Suprapubic skin (tissue), 4 donors: ENCODE measurements at regions not wholly inside any gene's neighbourhood (a gene's known extent, or its start where the extent isn't known, plus 50 kb on each side); places are given as distances from the start of the nearest gene placed in this dataset.
"Not testable (repeated sequence)": the region's sequence is repeated elsewhere in the genome, so short reads cannot be mapped to it uniquely, and the experiment has no call there.

ENCODE experiments used
- DNase-seq, 2 donors: peaks; one replicate each; pipeline ENCODE4 v3.0.0-alpha.2; 2019; ENCODE audit warnings: low spot score in 2 of 2
- H3K27ac ChIP-seq: fragments of 200-600 bp; sonication (generic); one replicate; pipeline ENCODE4 v1.5.1; 2019
- H3K27me3 ChIP-seq: fragments of 200-600 bp; sonication (generic); one replicate; pipeline ENCODE4 v1.5.1; 2019
- H3K36me3 ChIP-seq: fragments of 200-600 bp; sonication (generic); one replicate; pipeline ENCODE4 v1.5.1; 2019
- H3K4me1 ChIP-seq: fragments of 200-600 bp; sonication (generic); one replicate; pipeline ENCODE4 v1.5.1; 2019
- H3K4me3 ChIP-seq: fragments of 200-600 bp; sonication (generic); one replicate; pipeline ENCODE4 v1.5.1; 2019; ENCODE audit warnings: mild to moderate bottlenecking
- H3K9me3 ChIP-seq: fragments of 200-600 bp; sonication (generic); one replicate; pipeline ENCODE4 v1.5.1; 2019
- EP300 ChIP-seq: sonication (generic); formaldehyde crosslinking; IDR thresholded peaks from one replicate; pipeline ENCODE4 v1.6.1; 2017; ENCODE audit warnings: antibody characterized with exemption
- POLR2A ChIP-seq, 2 donors: fragments of 450-650 bp; IDR thresholded peaks; one replicate each; pipeline ENCODE4 v1.6.1; 2017; ENCODE audit warnings: antibody characterized with exemption in 2 of 2, mild to moderate bottlenecking in 2 of 2, moderate library complexity in 2 of 2
- POLR2AphosphoS5 ChIP-seq, 3 donors: sonication (generic); formaldehyde crosslinking; IDR thresholded peaks; one replicate each; pipeline ENCODE4 v1.6.1; 2017; ENCODE audit warnings: antibody characterized with exemption in 3 of 3
- WGBS: methylation state at CpG from one replicate; pipeline ENCODE4 v1.1.5; 2018; 5-methylcytosine and 5-hydroxymethylcytosine counted together
- TF ChIP-seq, protein P1 (sequence below), 2 donors: fragments of 200-600 bp in 1 of 2; fragments of 450-650 bp in 1 of 2; sonication (generic) in 1 of 2; IDR thresholded peaks; one replicate each; pipeline ENCODE4 v1.5.1; 2016 to 2019; ENCODE audit warnings: antibody characterized with exemption in 2 of 2, mild to moderate bottlenecking in 1 of 2, moderate library complexity in 1 of 2

DNA sequence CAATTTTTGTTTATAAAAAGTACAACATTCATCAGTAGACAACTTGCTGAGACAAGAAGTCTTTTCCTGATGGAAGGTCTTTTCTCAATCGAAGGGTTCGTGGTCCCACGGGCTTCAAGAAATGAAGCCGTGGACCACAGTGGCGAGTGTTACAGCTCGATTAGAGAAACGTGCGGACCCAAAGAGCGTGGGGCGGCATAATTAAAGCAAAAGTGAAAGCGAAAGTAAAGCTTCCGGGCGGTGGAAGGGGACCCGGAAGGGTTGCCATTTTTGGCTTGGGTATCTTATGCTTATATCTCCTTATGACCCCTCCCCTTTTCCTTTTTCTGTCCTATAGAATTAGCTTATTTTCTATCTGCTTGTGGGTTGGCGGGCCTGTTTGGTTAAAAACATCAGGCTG, 2309.4 kb upstream of the ACO1 start:
- no peak overlapping the region for H3K4me3 ChIP-seq
- 86% methylated on average over 15 of the region's 15 CpGs for WGBS
- no peak for DNase-seq
- TF ChIP-seq EP300 = no peak
- TF ChIP-seq, protein P1, sequence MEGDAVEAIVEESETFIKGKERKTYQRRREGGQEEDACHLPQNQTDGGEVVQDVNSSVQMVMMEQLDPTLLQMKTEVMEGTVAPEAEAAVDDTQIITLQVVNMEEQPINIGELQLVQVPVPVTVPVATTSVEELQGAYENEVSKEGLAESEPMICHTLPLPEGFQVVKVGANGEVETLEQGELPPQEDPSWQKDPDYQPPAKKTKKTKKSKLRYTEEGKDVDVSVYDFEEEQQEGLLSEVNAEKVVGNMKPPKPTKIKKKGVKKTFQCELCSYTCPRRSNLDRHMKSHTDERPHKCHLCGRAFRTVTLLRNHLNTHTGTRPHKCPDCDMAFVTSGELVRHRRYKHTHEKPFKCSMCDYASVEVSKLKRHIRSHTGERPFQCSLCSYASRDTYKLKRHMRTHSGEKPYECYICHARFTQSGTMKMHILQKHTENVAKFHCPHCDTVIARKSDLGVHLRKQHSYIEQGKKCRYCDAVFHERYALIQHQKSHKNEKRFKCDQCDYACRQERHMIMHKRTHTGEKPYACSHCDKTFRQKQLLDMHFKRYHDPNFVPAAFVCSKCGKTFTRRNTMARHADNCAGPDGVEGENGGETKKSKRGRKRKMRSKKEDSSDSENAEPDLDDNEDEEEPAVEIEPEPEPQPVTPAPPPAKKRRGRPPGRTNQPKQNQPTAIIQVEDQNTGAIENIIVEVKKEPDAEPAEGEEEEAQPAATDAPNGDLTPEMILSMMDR (IDR thresholded peaks at IDR 0.05) = no peak
- TF ChIP-seq POLR2AphosphoS5 (IDR thresholded peaks at IDR 0.05) = no peak
- no peak for TF ChIP-seq POLR2A (IDR thresholded peaks at IDR 0.05)
- no peaks in the 10 kb centered on the region for H3K9me3 ChIP-seq
- no peaks in the 10 kb centered on the region for H3K36me3 ChIP-seq
- no peak overlapping the region for H3K27ac ChIP-seq
- H3K27me3 ChIP-seq = no peaks in the 10 kb centered on the region
- no peaks in the 10 kb centered on the region for H3K4me1 ChIP-seq

GRCh38 chr9:30075451-30076199, 2308.8 kb upstream of the ACO1 start:
- Histone ChIP-seq H3K4me1 (no peaks in the 10 kb centered on the region), H3K27ac (no peak overlapping the region)
- WGBS = 75% methylated on average over 3 of the region's 3 CpGs

GRCh38 chr9:30078195-30078594, 2306.2 kb upstream of the ACO1 start:
- Histone ChIP-seq H3K27me3 (no peaks in the 10 kb centered on the region), H3K4me1 (no peaks in the 10 kb centered on the region), H3K4me3 (no peak overlapping the region), H3K36me3 (no peaks in the 10 kb centered on the region), H3K9me3 (no peaks in the 10 kb centered on the region), H3K27ac (no peak overlapping the region)
- TF ChIP-seq EP300 (no peak), POLR2AphosphoS5 (IDR thresholded peaks at IDR 0.05) (no peak), POLR2A (IDR thresholded peaks at IDR 0.05) (no peak)
- TF ChIP-seq, protein P1 (IDR thresholded peaks at IDR 0.05) = no peak
- WGBS = 53% methylated on average over 2 of the region's 2 CpGs
- no peak for DNase-seq

More at GRCh38 chr9:30075451-30076199, 2308.8 kb upstream of the ACO1 start:
- no peaks in the 10 kb centered on the region for H3K9me3 ChIP-seq
- DNase-seq = no peak
- no peaks in the 10 kb centered on the region for H3K36me3 ChIP-seq
- no peak for TF ChIP-seq EP300
- TF ChIP-seq, protein P1 (IDR thresholded peaks at IDR 0.05) = no peak
- TF ChIP-seq POLR2A (IDR thresholded peaks at IDR 0.05) = no peak
- TF ChIP-seq POLR2AphosphoS5 (IDR thresholded peaks at IDR 0.05) = no peak
- H3K4me3 ChIP-seq = no peak overlapping the region
- H3K27me3 ChIP-seq = no peaks in the 10 kb centered on the region

GRCh38 chr9:30089428-30089827, 2295.0 kb upstream of the ACO1 start:
- H3K27ac ChIP-seq = no peak overlapping the region
- WGBS = 91% methylated on average over 5 of the region's 5 CpGs
- H3K27me3 ChIP-seq = no peaks in the 10 kb centered on the region
- no peaks in the 10 kb centered on the region for H3K4me1 ChIP-seq
- TF ChIP-seq POLR2A (IDR thresholded peaks at IDR 0.05) (no peak), POLR2AphosphoS5 (IDR thresholded peaks at IDR 0.05) (no peak), EP300 (no peak)
- TF ChIP-seq, protein P1 (IDR thresholded peaks at IDR 0.05) = no peak
- DNase-seq = no peak
- H3K9me3 ChIP-seq = peaks cover 9% of the 10 kb centered on the region
- H3K4me3 ChIP-seq = no peak overlapping the region
- no peaks in the 10 kb centered on the region for H3K36me3 ChIP-seq

- H3K9me3 ChIP-seq = no peaks in the 10 kb centered on the region
- no peak for DNase-seq
- WGBS = 67% methylated on average over 2 of the region's 2 CpGs
- no peak overlapping the region for H3K4me3 ChIP-seq
- no peaks in the 10 kb centered on the region for H3K36me3 ChIP-seq
- H3K4me1 ChIP-seq = no peaks in the 10 kb centered on the region
- TF ChIP-seq, protein P1 (IDR thresholded peaks at IDR 0.05) = no peak
- no peak for TF ChIP-seq EP300
- no peak for TF ChIP-seq POLR2AphosphoS5 (IDR thresholded peaks at IDR 0.05)
- no peak for TF ChIP-seq POLR2A (IDR thresholded peaks at IDR 0.05)
- no peak overlapping the region for H3K27ac ChIP-seq
- H3K27me3 ChIP-seq = no peaks in the 10 kb centered on the region
Measured at GRCh38 chr9:30103647-30104394, 2280.6 kb upstream of the ACO1 start.

GRCh38 chr9:30107134-30107533, 2277.3 kb upstream of the ACO1 start:
- WGBS = 91% methylated on average over 8 of the region's 8 CpGs
- H3K4me1 ChIP-seq, H3K27ac ChIP-seq, H3K4me3 ChIP-seq, H3K27me3 ChIP-seq, DNase-seq, H3K36me3 ChIP-seq, H3K9me3 ChIP-seq: not testable (repeated sequence)
